ENCODE measurements at regions not wholly inside any gene's neighbourhood (a gene's known extent, or its start where the extent isn't known, plus 50 kb on each side); places are given as distances from the start of the nearest gene placed in this dataset.

GRCh38 chr5:125023673-125024072, 277.2 kb upstream of the ZNF608 start:
- no peak overlapping the region for H3K27ac ChIP-seq (ENCODE audit: low read length)
- in situ Hi-C loops (cut with HindIII; ENCODE audit: low pct_unique_long_range_greater_than_20kb, low sequenced_read_pairs), result no loop called here
- 0 out of 2 replicates have a peak, but pooled peaks cover 3% of the 10 kb centered on the region for H3K9me3 ChIP-seq (ENCODE audit: control insufficient read depth, insufficient read depth, low read depth, low read length)
- POLR2A ChIA-PET, result no interaction called here
- no peak for DNase-seq (ENCODE audit: low read depth, low spot score)
- H3K36me3 ChIP-seq (ENCODE audit: control insufficient read depth, insufficient read depth, low read length), result no peaks in the 10 kb centered on the region
- H3K4me3 ChIP-seq (ENCODE audit: low read depth in 2 of 2, low read length in 2 of 2), result no peak overlapping the region
- CTCF ChIA-PET, result no interaction called here
- H3K4me1 ChIP-seq (ENCODE audit: control insufficient read depth, insufficient read depth, low read length), result no peaks in the 10 kb centered on the region
- BruUV-seq (replicated peaks), result no TSS peak
- intact Hi-C loops (cut with micrococcal nuclease; ENCODE audit: unreplicated experiment), result no loop called here
- H3K27me3 ChIP-seq (ENCODE audit: control insufficient read depth, insufficient read depth, low read length), result no peaks in the 10 kb centered on the region
- ATAC-seq, result no peak
- TF ChIP-seq SIN3A (IDR thresholded peaks at IDR 0.05; ENCODE audit: borderline replicate concordance, insufficient read depth, low read depth, low read length) (no peak), CTCF (IDR thresholded peaks at IDR 0.05) (no peak), POLR2AphosphoS5 (IDR thresholded peaks at IDR 0.05; ENCODE audit: low read depth, low read length) (no peak), TCF7L2 (IDR thresholded peaks at IDR 0.05; ENCODE audit: low read depth, low read length) (no peak), REST (IDR thresholded peaks at IDR 0.05; ENCODE audit: insufficient read depth in 1 of 2, low read depth in 2 of 2, low read length in 1 of 2) (no peak)

GRCh38 chr5:125026867-125027731, 280.7 kb upstream of the ZNF608 start:
- TF ChIP-seq TCF7L2 (IDR thresholded peaks at IDR 0.05; ENCODE audit: low read depth, low read length), result no peak
- no peak for TF ChIP-seq SIN3A (IDR thresholded peaks at IDR 0.05; ENCODE audit: borderline replicate concordance, insufficient read depth, low read depth, low read length)
- TF ChIP-seq REST (IDR thresholded peaks at IDR 0.05; ENCODE audit: insufficient read depth in 1 of 2, low read depth in 2 of 2, low read length in 1 of 2), result no peak
- no peak for TF ChIP-seq POLR2AphosphoS5 (IDR thresholded peaks at IDR 0.05; ENCODE audit: low read depth, low read length)
- no peak for TF ChIP-seq CTCF (IDR thresholded peaks at IDR 0.05)
- 0 out of 2 replicates have a peak, but pooled peaks cover 3% of the 10 kb centered on the region for H3K9me3 ChIP-seq (ENCODE audit: control insufficient read depth, insufficient read depth, low read depth, low read length)
- no peaks in the 10 kb centered on the region for H3K36me3 ChIP-seq (ENCODE audit: control insufficient read depth, insufficient read depth, low read length)
- in situ Hi-C loops (cut with HindIII; ENCODE audit: low pct_unique_long_range_greater_than_20kb, low sequenced_read_pairs) (no loop called here), intact Hi-C loops (cut with micrococcal nuclease; ENCODE audit: unreplicated experiment) (no loop called here)
- POLR2A ChIA-PET, result no interaction called here
- no peaks in the 10 kb centered on the region for H3K4me1 ChIP-seq (ENCODE audit: control insufficient read depth, insufficient read depth, low read length)
- H3K4me3 ChIP-seq (ENCODE audit: low read depth in 2 of 2, low read length in 2 of 2), result no peak overlapping the region
- H3K27ac ChIP-seq (ENCODE audit: low read length), result no peak overlapping the region; the same call in 1 of the 2 replicates
- no peak for DNase-seq (ENCODE audit: low read depth, low spot score)
- no TSS peak for BruUV-seq (replicated peaks)
- no peak for ATAC-seq
- H3K27me3 ChIP-seq (ENCODE audit: control insufficient read depth, insufficient read depth, low read length), result no peaks in the 10 kb centered on the region
- CTCF ChIA-PET, result no interaction called here
